BJ (cell line): ENCODE measurements at regions not wholly inside any gene's neighbourhood (a gene's known extent, or its start where the extent isn't known, plus 50 kb on each side); places are given as distances from the start of the nearest gene placed in this dataset.

Experiments
- CTCF ChIA-PET: fragments of 350-600 bp; formaldehyde crosslinking; extraction: SDS; loops from one replicate; lab custom pipeline; 2021; ENCODE audit warnings: antibody characterized with exemption, inconsistent platforms; lab: Yijun Ruan, JAX
- POLR2A ChIA-PET: fragments of 300-600 bp; sonication (Branson Sonifier 250); formaldehyde crosslinking; extraction: SDS; loops from one replicate; lab custom pipeline; 2021; ENCODE audit warnings: antibody characterized with exemption; lab: Charles Lee
- DNase-seq: peaks from one replicate; pipeline ENCODE4 v3.0.0-alpha.2; 2011; ENCODE audit warnings: low read depth
- H3K27me3 ChIP-seq: 2 replicates; pipeline ENCODE4 v1.6.0; 2011; ENCODE audit warnings: low read length; ENCODE audit not compliant: control insufficient read depth, insufficient read depth
- H3K36me3 ChIP-seq: 2 replicates; pipeline ENCODE4 v1.5.1; 2011; ENCODE audit warnings: low read length; ENCODE audit not compliant: control insufficient read depth, insufficient read depth
- H3K4me3 ChIP-seq: 2 replicates; pipeline ENCODE4 v1.5.1; 2011; ENCODE audit warnings: low read depth, mild to moderate bottlenecking, control low read depth, low read length
- TF ChIP-seq, protein P1 (sequence below): IDR thresholded peaks from 2 replicates; pipeline ENCODE4 v1.5.1; 2011; ENCODE audit warnings: low read depth, mild to moderate bottlenecking, control low read depth, inconsistent platforms, low read length, moderate library complexity; ENCODE audit not compliant: insufficient read depth

DNA sequence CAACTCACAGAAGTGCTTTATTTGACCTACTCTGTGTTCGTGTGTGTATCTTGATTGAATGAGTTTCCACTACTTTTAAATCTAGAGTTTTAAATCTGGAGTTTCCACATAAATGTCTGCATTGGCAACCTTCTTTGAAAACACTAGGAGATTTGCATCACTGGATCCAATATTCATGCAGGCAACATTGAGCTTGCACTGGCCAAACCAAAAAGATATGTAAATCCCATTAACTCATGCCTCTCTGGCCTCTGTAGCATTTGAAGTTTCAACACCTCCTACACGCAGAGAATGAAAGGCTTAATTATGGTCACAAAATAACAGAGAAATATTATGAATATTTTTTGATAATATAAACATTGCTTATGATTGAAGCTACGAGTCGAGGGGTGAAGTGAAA, 178.6 kb downstream of the DUSP6 start:
- no peak for DNase-seq
- TF ChIP-seq, protein P1, sequence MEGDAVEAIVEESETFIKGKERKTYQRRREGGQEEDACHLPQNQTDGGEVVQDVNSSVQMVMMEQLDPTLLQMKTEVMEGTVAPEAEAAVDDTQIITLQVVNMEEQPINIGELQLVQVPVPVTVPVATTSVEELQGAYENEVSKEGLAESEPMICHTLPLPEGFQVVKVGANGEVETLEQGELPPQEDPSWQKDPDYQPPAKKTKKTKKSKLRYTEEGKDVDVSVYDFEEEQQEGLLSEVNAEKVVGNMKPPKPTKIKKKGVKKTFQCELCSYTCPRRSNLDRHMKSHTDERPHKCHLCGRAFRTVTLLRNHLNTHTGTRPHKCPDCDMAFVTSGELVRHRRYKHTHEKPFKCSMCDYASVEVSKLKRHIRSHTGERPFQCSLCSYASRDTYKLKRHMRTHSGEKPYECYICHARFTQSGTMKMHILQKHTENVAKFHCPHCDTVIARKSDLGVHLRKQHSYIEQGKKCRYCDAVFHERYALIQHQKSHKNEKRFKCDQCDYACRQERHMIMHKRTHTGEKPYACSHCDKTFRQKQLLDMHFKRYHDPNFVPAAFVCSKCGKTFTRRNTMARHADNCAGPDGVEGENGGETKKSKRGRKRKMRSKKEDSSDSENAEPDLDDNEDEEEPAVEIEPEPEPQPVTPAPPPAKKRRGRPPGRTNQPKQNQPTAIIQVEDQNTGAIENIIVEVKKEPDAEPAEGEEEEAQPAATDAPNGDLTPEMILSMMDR = no peak
- Histone ChIP-seq H3K36me3 (no peaks in the 10 kb centered on the region), H3K4me3 (no peak overlapping the region), H3K27me3 (no peaks in the 10 kb centered on the region)
- CTCF ChIA-PET = no interaction called here
- POLR2A ChIA-PET = no interaction called here

DNA sequence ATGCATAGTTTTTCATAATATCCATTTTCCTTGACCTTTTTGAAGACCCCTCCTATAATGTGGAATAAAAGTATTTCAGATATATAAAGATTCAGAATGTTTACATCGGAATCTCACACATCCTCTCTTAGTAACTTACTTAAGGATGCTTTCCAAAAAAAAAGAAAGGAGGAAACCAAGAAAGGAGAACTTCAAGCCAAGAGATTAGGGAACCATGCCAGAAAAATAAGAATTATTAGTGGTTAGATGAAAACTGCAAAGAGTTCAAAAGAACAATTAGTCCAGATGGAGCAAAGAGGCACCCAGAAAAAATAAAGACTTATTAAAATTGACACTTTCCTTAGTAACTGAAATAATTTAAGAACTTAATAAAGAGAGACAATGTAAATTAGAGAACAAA, 179.2 kb downstream of the DUSP6 start:
- no peak for DNase-seq
- Histone ChIP-seq H3K36me3 (no peaks in the 10 kb centered on the region), H3K27me3 (no peaks in the 10 kb centered on the region), H3K4me3 (no peak overlapping the region)
- ChIA-PET POLR2A (no interaction called here), CTCF (no interaction called here)
- TF ChIP-seq, protein P1 = no peak

DNA sequence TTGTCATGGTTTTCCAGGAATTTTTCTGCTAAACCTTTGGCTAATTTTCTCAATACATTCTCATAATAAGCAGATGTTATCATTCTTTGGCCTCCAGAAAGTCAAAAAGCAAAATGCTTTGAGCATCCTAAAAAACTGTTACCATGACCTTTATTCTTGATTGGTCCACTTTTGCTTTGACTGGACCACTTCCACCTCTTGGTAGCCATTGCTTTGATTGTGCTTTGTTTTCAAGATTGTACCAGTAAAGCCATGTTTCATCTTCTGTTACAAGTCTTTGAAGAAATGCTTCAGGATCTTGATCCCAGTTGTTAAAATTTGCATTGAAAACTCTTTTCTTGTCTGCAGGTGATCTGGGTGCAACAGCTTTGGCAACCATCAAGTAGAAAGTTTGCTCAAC, 180.1 kb downstream of the DUSP6 start:
- Histone ChIP-seq H3K27me3 (no peaks in the 10 kb centered on the region), H3K4me3 (no peak overlapping the region), H3K36me3 (no peaks in the 10 kb centered on the region)
- TF ChIP-seq, protein P1 = no peak
- POLR2A ChIA-PET = no interaction called here
- no peak for DNase-seq
- CTCF ChIA-PET = no interaction called here

DNA sequence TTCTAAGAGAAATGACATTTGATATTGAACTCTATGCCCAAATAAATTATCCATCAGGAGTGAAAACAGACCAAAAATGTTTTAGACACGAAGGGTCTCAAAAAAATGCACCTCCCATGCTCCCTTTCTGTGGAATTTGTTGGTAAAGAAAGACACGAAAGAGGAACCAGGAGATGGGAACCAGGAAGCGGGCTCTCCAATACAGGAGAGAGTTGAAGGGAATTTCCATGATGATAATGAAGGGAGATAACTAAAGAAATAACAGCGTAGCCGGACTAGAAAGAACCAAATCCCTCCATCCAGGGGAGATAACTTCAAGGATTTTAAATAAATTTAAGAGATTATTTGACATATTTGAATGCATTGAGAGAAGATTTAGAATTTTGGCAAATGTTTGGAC, 183.0 kb downstream of the DUSP6 start:
- TF ChIP-seq, protein P1 = no peak
- Histone ChIP-seq H3K27me3 (no peaks in the 10 kb centered on the region), H3K4me3 (no peak overlapping the region), H3K36me3 (no peaks in the 10 kb centered on the region)
- ChIA-PET CTCF (no interaction called here), POLR2A (no interaction called here)
- no peak for DNase-seq

DNA sequence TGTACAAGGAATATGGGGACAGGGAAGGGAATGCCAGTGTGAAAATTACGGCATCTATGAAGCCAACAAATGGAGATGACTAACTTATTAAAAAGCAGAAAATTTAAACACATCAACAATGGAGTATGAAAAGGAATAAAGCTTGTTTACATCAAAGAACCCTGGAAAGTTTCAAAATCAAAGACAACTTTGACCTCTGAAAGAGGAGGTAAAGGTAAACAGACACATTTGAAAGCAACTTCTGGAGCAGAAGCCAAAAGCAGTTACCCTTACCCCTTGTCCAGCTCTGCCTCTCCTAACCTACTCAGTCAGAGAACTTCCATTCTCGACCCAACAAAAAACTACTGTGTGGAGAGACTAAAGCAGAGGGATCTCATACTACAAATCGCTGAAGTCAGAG, 184.3 kb downstream of the DUSP6 start:
- TF ChIP-seq, protein P1 = no peak
- ChIA-PET CTCF (no interaction called here), POLR2A (no interaction called here)
- H3K36me3 ChIP-seq = no peaks in the 10 kb centered on the region
- no peak overlapping the region for H3K4me3 ChIP-seq
- no peak for DNase-seq
- H3K27me3 ChIP-seq = no peaks in the 10 kb centered on the region
